Fibroblast of lung (primary cell): ENCODE measurements at regions not wholly inside any gene's neighbourhood (a gene's known extent, or its start where the extent isn't known, plus 50 kb on each side); places are given as distances from the start of the nearest gene placed in this dataset.

ENCODE experiments used
- DNase-seq, 2 donors: peaks; one replicate each; pipeline versions ENCODE4 v3.0.0 to v3.0.0-alpha.2; 2010; ENCODE audit warnings: low read depth in 2 of 2
- H2AFZ ChIP-seq: 2 replicates; pipeline ENCODE4 v1.5.1; 2012; ENCODE audit warnings: low read length, control low read depth, inconsistent platforms
- H3K27ac ChIP-seq: 2 replicates; pipeline ENCODE4 v1.5.1; 2011; ENCODE audit warnings: low read length, control low read depth; ENCODE audit not compliant: insufficient read depth
- H3K27me3 ChIP-seq: 2 replicates; pipeline ENCODE4 v1.5.1; 2011; ENCODE audit warnings: mild to moderate bottlenecking, low read length; ENCODE audit not compliant: control insufficient read depth, insufficient read depth
- H3K36me3 ChIP-seq: 2 replicates; pipeline ENCODE4 v1.5.1; 2011; ENCODE audit warnings: low read length; ENCODE audit not compliant: control insufficient read depth, insufficient read depth
- H3K4me1 ChIP-seq: 2 replicates; pipeline ENCODE4 v1.5.1; 2011; ENCODE audit warnings: low read length; ENCODE audit not compliant: control insufficient read depth, insufficient read depth; ENCODE audit errors: extremely low read depth
- H3K4me2 ChIP-seq: 2 replicates; pipeline ENCODE4 v1.5.1; 2011; ENCODE audit warnings: low read length, control low read depth; ENCODE audit not compliant: insufficient read depth; ENCODE audit errors: extremely low read depth
- H3K4me3 ChIP-seq, 4 experiments: fragments of 200-600 bp in 1 of 4; sonication (generic) in 1 of 4; replicated peaks in 1 of 4; 2 replicates each; pipeline ENCODE4 v1.5.1; 2011 to 2016; ENCODE audit warnings: low read length in 4 of 4, low read depth in 3 of 4, mild to moderate bottlenecking in 3 of 4, control low read depth in 2 of 4, inconsistent platforms in 1 of 4, mixed read lengths in 1 of 4; ENCODE audit not compliant: insufficient read depth in 1 of 4; ENCODE audit errors: control extremely low read depth in 1 of 4
- H3K79me2 ChIP-seq: 2 replicates; pipeline ENCODE4 v1.5.1; 2012; ENCODE audit warnings: mild to moderate bottlenecking, low read length, inconsistent platforms; ENCODE audit not compliant: control insufficient read depth, insufficient read depth
- H3K9ac ChIP-seq: 2 replicates; pipeline ENCODE4 v1.5.1; 2011; ENCODE audit warnings: mild to moderate bottlenecking, low read length, control low read depth; ENCODE audit not compliant: insufficient read depth
- H3K9me3 ChIP-seq: 2 replicates; pipeline ENCODE4 v1.5.1; 2012; ENCODE audit warnings: low read depth, low read length; ENCODE audit not compliant: control insufficient read depth, insufficient read depth
- H4K20me1 ChIP-seq: 2 replicates; pipeline ENCODE4 v1.5.1; 2011; ENCODE audit warnings: low read length; ENCODE audit not compliant: control insufficient read depth, insufficient read depth; ENCODE audit errors: extremely low read depth
- EZH2 ChIP-seq: IDR thresholded peaks from 2 replicates; pipeline ENCODE4 v1.5.1; 2012; ENCODE audit warnings: low read length, control low read depth, mild to moderate bottlenecking; ENCODE audit errors: missing control alignments
- TF ChIP-seq, protein P1 (sequence below), 2 donors: IDR thresholded peaks in 1 of 2; conservative IDR thresholded peaks in 1 of 2; 1 replicate in 1 of 2; 2 replicates in 1 of 2; pipeline ENCODE4 v1.5.1; 2011 to 2012; ENCODE audit warnings: low read length in 2 of 2, control low read depth in 1 of 2, inconsistent platforms in 1 of 2, low read depth in 1 of 2, mild to moderate bottlenecking in 1 of 2

DNA sequence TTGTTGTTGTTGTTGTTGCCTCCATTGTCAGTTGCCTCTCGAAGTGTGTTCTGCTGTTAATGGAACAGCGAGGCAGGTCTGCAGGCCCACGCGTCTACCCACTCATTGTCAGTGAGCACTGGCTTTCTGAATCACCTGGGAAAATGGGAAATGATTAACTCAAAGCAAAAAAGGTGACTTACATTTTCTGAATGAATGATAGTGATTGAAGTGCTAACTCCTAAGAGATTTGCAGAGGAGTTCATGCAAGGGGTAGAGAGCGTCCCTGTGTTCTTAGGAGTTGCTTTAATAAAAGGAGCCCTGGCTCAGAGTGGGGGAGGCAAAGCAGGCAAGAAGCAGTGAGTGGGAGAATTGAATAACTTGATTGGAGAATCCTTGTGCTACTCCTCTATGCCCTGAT is 177.6 kb downstream of the CAND1 start:
- no peak overlapping the region for H3K4me2 ChIP-seq
- no peak for TF ChIP-seq EZH2
- TF ChIP-seq, protein P1, sequence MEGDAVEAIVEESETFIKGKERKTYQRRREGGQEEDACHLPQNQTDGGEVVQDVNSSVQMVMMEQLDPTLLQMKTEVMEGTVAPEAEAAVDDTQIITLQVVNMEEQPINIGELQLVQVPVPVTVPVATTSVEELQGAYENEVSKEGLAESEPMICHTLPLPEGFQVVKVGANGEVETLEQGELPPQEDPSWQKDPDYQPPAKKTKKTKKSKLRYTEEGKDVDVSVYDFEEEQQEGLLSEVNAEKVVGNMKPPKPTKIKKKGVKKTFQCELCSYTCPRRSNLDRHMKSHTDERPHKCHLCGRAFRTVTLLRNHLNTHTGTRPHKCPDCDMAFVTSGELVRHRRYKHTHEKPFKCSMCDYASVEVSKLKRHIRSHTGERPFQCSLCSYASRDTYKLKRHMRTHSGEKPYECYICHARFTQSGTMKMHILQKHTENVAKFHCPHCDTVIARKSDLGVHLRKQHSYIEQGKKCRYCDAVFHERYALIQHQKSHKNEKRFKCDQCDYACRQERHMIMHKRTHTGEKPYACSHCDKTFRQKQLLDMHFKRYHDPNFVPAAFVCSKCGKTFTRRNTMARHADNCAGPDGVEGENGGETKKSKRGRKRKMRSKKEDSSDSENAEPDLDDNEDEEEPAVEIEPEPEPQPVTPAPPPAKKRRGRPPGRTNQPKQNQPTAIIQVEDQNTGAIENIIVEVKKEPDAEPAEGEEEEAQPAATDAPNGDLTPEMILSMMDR (conservative IDR thresholded peaks at IDR 0.05 in 1 of 2, IDR thresholded peaks at IDR 0.05 in 1 of 2; ENCODE audit: low read depth in 1 of 2, low read length in 2 of 2): no peak
- H3K79me2 ChIP-seq: no peaks in the 10 kb centered on the region
- no peak overlapping the region for H3K9ac ChIP-seq
- H3K9me3 ChIP-seq: no peaks in the 10 kb centered on the region
- no peak overlapping the region for H3K4me3 ChIP-seq
- no peaks in the 10 kb centered on the region for H3K27me3 ChIP-seq
- H4K20me1 ChIP-seq: no peaks in the 10 kb centered on the region
- no peak overlapping the region for H3K27ac ChIP-seq
- DNase-seq: no peak
- H2AFZ ChIP-seq: no peak overlapping the region
- H3K36me3 ChIP-seq: no peaks in the 10 kb centered on the region
- H3K4me1 ChIP-seq: no peaks in the 10 kb centered on the region

- H3K79me2 ChIP-seq: no peaks in the 10 kb centered on the region
- no peak overlapping the region for H3K27ac ChIP-seq
- H3K4me3 ChIP-seq: no peak overlapping the region
- no peaks in the 10 kb centered on the region for H3K27me3 ChIP-seq
- no peaks in the 10 kb centered on the region for H4K20me1 ChIP-seq
- no peak overlapping the region for H3K4me2 ChIP-seq
- no peaks in the 10 kb centered on the region for H3K9me3 ChIP-seq
- H3K4me1 ChIP-seq: no peaks in the 10 kb centered on the region
- H3K36me3 ChIP-seq: no peaks in the 10 kb centered on the region
- H2AFZ ChIP-seq: no peak overlapping the region
- TF ChIP-seq, protein P1 (conservative IDR thresholded peaks at IDR 0.05 in 1 of 2, IDR thresholded peaks at IDR 0.05 in 1 of 2; ENCODE audit: low read depth in 1 of 2, low read length in 2 of 2): no peak
- no peak for TF ChIP-seq EZH2
- no peak for DNase-seq
- H3K9ac ChIP-seq: no peak overlapping the region
Measured at GRCh38 chr12:67447180-67447579, 178.0 kb downstream of the CAND1 start.

- no peak overlapping the region for H3K9ac ChIP-seq
- no peaks in the 10 kb centered on the region for H3K9me3 ChIP-seq
- no peaks in the 10 kb centered on the region for H4K20me1 ChIP-seq
- no peak overlapping the region for H3K4me2 ChIP-seq
- no peaks in the 10 kb centered on the region for H3K36me3 ChIP-seq
- no peak overlapping the region for H3K4me3 ChIP-seq
- H3K4me1 ChIP-seq: no peaks in the 10 kb centered on the region
- no peaks in the 10 kb centered on the region for H3K27me3 ChIP-seq
- no peak for DNase-seq
- no peak overlapping the region for H3K27ac ChIP-seq
- H3K79me2 ChIP-seq: no peaks in the 10 kb centered on the region
- TF ChIP-seq, protein P1 (conservative IDR thresholded peaks at IDR 0.05 in 1 of 2, IDR thresholded peaks at IDR 0.05 in 1 of 2; ENCODE audit: low read depth in 1 of 2, low read length in 2 of 2): no peak
- TF ChIP-seq EZH2: no peak
- H2AFZ ChIP-seq: no peak overlapping the region
Measured at GRCh38 chr12:67449591-67450052, 180.5 kb downstream of the CAND1 start.
